ENCODE measurements at regions not wholly inside any gene's neighbourhood (a gene's known extent, or its start where the extent isn't known, plus 50 kb on each side); places are given as distances from the start of the nearest gene placed in this dataset.

- no peak for DNase-seq
These were observed 824.0 kb downstream of the SLC4A3 start for GRCh38 chr2:220451438-220451837.

DNA sequence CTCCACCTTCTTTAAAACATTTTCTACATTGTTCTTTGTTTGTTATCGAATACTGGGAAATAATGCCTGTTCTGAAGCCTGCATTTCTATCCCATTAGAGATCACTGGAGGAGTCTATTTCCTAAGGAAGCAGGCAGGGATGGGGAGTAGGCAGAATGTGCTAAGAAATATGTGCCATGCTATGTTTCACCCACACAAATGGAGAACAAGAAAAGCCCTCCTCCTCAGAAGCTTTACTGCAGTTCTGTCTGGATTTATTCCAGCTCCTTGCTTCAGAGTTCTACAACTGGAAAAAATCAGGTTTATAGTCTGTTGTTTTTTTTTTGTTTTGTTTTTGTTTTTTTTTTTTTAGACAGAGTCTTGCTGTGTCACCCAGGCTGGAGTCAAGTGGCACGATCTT lies 825.1 kb downstream of the SLC4A3 start:
- no peak for DNase-seq

GRCh38 chr2:220455351-220455990 lies 828.0 kb downstream of the SLC4A3 start:
- DNase-seq, result no peak

- DNase-seq, result no peak
These were observed 830.6 kb downstream of the SLC4A3 start for GRCh38 chr2:220458051-220458450.

- no peak for DNase-seq
These were observed 833.0 kb downstream of the SLC4A3 start for GRCh38 chr2:220460257-220460985.

- no peak for DNase-seq
These were observed 836.4 kb downstream of the SLC4A3 start for GRCh38 chr2:220463876-220464275.

DNA sequence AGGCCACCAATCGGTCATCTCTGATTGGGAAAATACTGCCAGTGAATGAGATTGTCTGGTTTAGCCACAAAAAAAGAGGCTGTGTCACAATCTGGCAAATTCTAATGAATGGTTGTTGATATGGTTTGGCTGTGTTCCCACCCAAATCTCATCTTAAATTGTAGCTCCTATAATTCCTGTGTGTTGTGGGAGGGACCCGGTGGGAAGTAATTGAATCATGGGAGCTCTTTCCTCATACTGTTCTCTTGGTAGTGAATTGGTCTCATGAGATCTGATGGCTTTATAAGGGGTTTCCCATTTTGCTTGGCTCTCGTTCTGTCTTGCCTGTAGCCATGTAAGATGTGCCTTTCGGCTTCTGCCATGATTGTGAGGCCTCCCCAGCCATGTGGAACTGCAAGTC lies 838.3 kb downstream of the SLC4A3 start:
- no peak for DNase-seq

GRCh38 chr2:220466251-220466691 lies 838.8 kb downstream of the SLC4A3 start:
- no peak for DNase-seq

DNA sequence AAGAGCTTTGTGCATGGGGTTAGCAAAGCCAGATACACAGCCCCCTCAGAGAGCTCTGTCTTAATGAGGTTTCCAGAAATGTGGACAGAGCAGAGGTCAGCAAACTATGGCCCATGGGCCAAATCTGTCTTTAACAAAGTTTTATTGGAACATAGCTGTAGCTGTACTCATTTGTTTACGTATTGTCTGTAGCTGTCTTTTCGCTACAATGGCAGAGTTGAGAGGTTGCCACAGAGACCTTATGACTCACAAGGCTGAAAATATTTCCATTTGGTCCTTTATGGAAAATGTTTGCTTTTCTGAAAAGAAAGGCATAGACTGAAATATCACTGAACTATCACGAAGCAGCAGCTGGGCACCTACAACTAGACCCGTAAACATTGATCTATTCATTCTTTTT lies 841.8 kb downstream of the SLC4A3 start:
- DNase-seq, result peak; percentile 55

DNA sequence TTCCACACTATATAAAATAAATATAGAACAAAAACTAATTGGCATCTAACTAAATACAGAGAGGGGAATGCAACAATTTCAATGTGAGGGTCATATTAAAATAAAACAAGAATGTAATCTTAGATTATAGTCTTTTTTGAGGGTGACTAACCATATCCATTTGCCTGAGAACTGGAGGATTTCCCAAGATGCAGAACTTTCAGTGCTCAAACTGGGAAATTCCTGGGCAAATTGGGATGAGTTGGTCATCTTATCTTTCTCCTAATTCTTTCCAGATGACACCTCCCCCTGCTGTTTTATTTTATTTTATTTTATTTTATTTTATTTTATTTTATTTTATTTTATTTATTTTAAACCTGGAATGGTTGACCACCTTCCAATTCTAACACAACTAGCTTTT lies 846.2 kb downstream of the SLC4A3 start:
- DNase-seq, result no peak

GRCh38 chr2:220476877-220477276 lies 849.4 kb downstream of the SLC4A3 start:
- no peak for DNase-seq

GRCh38 chr2:220478305-220479058 lies 851.1 kb downstream of the SLC4A3 start:
- no peak for DNase-seq

DNA sequence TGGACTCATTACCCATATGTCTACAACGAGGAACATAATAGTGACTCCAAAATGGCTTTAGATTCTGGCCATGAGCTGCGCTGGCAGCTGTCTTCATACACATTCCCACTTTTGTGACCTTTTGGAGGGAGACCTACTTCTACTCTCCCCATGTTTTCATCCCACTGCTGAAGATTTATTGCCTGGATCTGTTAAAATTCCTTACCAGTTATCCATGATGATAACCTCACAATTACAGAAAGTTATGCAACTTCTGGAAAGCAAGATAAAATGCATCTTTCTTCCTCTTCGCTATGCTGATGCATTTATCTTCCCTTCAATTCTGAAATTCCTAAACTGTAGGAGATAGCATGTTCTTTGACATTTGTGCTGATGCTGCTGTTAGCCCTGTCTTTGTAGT lies 855.3 kb downstream of the SLC4A3 start:
- no peak for DNase-seq

GRCh38 chr2:220489121-220489520 lies 861.7 kb downstream of the SLC4A3 start:
- DNase-seq, result no peak

GRCh38 chr2:220491670-220492069 lies 864.2 kb downstream of the SLC4A3 start:
- no peak for DNase-seq

DNA sequence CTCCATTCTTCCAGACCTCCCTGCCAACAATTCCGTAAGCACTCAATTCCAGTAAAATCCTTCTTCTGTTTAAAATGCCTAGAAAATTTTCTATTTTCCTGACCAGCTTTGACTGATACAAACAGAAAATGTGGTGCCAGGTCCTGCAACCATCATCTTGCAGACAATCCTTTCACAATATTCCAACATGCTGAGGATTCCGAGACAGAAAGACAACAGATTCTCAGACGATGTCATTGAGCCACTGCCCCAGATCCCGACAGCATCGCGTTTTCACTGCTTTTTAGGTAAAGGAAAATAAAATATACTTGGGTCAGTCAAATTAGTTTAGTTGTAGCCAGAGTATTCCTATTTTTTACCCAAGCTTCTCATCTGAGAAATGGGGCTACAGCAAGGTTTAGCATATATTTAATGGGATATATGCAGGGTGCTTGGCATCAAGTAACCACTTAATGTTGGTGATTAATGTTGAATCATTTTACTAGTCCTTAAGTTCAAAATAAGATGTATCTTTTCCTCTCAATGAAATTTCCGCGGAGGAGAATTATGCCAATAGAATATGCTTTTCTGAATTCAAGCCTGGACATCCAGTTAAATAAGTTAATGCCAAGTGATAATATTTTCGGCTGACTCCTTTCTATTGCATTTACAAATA lies 866.6 kb downstream of the SLC4A3 start:
- no peak for DNase-seq

DNA sequence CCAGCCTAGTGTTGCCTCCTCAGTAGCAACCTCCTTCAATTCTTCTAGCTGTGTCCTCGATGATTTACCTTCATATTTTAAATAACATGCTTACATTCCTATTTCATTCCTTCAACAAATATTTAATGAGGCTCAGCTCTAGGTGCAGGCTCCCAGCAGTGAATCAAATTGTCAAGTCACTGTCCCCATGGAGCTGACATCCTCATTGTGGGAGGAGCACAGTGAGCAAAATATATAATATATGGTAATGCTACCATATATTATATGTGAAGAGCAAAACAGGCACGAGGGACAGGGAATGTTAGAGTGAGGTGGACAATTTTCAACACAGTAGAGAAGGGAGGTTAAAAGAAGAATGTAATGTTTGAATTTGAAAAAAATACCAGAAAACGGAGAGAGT lies 869.1 kb downstream of the SLC4A3 start:
- DNase-seq, result no peak

DNA sequence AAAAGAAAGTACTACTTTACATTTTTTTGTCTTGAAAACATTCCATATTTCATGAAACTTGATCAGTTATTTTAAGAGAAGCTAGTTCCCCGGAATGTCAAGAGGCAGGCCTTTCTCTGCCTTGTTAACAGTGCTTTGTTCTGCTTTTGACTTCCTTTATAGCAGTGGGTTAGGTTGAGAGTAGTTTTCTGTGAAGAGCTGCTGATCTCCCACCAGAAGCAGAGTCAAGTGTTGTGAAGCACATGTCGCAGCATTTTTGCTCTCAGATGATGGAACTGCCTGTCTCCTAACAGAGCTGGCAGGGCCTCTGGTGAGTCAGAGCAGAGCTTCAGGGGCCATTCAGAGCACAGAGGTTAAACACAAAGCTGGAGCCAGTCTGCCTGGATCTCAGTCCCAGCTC lies 871.8 kb downstream of the SLC4A3 start:
- peak; percentile 64 for DNase-seq

- DNase-seq, result no peak
These were observed 875.1 kb downstream of the SLC4A3 start for GRCh38 chr2:220502539-220502938.

DNA sequence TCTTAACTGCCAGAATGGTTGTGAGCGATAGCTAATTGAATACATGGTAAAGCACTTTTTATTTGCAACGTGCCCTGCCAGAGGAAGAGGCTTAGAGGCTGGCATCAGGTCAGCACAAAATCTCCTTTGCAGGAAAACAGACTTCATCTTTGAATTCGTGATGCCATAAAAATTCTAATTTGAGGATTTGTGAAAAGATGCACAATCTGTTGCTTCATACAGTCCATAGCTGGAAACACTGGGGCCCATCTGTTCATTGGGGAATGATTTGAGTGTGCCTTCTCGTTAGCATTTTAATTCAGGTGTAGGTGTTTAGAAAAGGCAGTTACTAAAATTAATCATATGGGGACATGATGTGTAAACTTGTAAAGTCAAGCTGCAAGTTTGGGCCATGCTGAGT lies 876.0 kb downstream of the SLC4A3 start:
- no peak for DNase-seq

GRCh38 chr2:220504938-220505503 lies 877.6 kb downstream of the SLC4A3 start:
- DNase-seq, result peak; percentile 57

GRCh38 chr2:220506466-220506865 lies 879.0 kb downstream of the SLC4A3 start:
- no peak for DNase-seq

All from HCEC 1CT (cell line).